Astrocyte (in vitro differentiated cells and primary cell): ENCODE measurements at regions not wholly inside any gene's neighbourhood (a gene's known extent, or its start where the extent isn't known, plus 50 kb on each side); places are given as distances from the start of the nearest gene placed in this dataset.

ENCODE experiments used
- CTCF ChIP-seq: IDR thresholded peaks from 2 replicates; pipeline ENCODE4 v1.5.1; 2011; ENCODE audit warnings: low read depth, mild to moderate bottlenecking, inconsistent platforms, low read length, moderate library complexity; ENCODE audit not compliant: insufficient read depth
- EZH2 ChIP-seq: IDR thresholded peaks from 2 replicates; pipeline ENCODE4 v1.6.1; 2012; ENCODE audit warnings: mild to moderate bottlenecking, low read length, inconsistent platforms; ENCODE audit not compliant: insufficient read depth

DNA sequence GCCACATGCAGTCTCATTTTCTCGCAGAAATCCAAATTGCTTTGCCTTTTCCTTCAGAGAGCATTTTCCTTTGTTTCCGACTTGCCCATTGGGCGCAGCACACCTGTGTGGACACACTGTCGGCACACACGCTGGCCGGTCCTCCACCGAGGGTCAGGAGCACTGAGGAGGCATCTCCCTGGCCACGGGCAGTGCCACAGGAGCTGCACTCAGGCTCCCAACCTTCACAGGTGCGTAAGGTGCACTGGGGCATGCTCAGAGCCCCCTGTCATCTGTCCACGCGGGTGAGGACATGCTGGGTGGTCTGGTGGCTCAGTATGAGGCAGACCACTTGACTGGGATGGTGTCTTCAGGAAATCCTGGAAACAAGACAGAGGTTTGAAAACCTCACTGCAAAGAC, 779.1 kb downstream of the BRD1 start:
- TF ChIP-seq CTCF, result no peak
- no peak for TF ChIP-seq EZH2
